Epithelial cell of proximal tubule (primary cell): ENCODE measurements at regions not wholly inside any gene's neighbourhood (a gene's known extent, or its start where the extent isn't known, plus 50 kb on each side); places are given as distances from the start of the nearest gene placed in this dataset.
A peak's percentile ranks its signal among the peaks of the same experiment; 100 is the strongest.

Source experiments
- DNase-seq: peaks from one replicate; pipeline ENCODE4 v3.0.0-alpha.2; 2011; ENCODE audit warnings: low read depth
- H3K4me3 ChIP-seq: 2 replicates; pipeline ENCODE4 v1.5.1; 2011; ENCODE audit warnings: low read depth, mild to moderate bottlenecking, low read length
- CTCF ChIP-seq: conservative IDR thresholded peaks from 2 replicates; pipeline ENCODE4 v1.5.1; 2012; ENCODE audit warnings: low read depth, mild to moderate bottlenecking, low read length

- TF ChIP-seq CTCF, result no peak
- no peak for DNase-seq
- no peak overlapping the region for H3K4me3 ChIP-seq
Observed at GRCh38 chr7:46490406-46490805, 569.3 kb upstream of the IGFBP3 start.

- no peak for DNase-seq
- TF ChIP-seq CTCF, result no peak
Observed at GRCh38 chr7:46489106-46489505, 568.0 kb upstream of the IGFBP3 start.

GRCh38 chr7:46488607-46489006 lies 567.5 kb upstream of the IGFBP3 start:
- TF ChIP-seq CTCF, result no peak

More at GRCh38 chr7:46489106-46489505, 568.0 kb upstream of the IGFBP3 start:
- no peak overlapping the region for H3K4me3 ChIP-seq

GRCh38 chr7:46486256-46487206 lies 565.5 kb upstream of the IGFBP3 start:
- H3K4me3 ChIP-seq, result no peak overlapping the region
- peak; percentile 48 for DNase-seq
- no peak for TF ChIP-seq CTCF

More at GRCh38 chr7:46488607-46489006, 567.5 kb upstream of the IGFBP3 start:
- H3K4me3 ChIP-seq, result no peak overlapping the region
- DNase-seq, result no peak

- peak; percentile 59 for TF ChIP-seq CTCF
- DNase-seq, result peak; percentile 58
- no peak overlapping the region for H3K4me3 ChIP-seq
Observed at GRCh38 chr7:46485481-46486065, 564.5 kb upstream of the IGFBP3 start.

- no peak for TF ChIP-seq CTCF
- no peak overlapping the region for H3K4me3 ChIP-seq
- no peak for DNase-seq
Observed at GRCh38 chr7:46484906-46485305, 563.8 kb upstream of the IGFBP3 start.
